ENCODE measurements at regions not wholly inside any gene's neighbourhood (a gene's known extent, or its start where the extent isn't known, plus 50 kb on each side); places are given as distances from the start of the nearest gene placed in this dataset.

DNA sequence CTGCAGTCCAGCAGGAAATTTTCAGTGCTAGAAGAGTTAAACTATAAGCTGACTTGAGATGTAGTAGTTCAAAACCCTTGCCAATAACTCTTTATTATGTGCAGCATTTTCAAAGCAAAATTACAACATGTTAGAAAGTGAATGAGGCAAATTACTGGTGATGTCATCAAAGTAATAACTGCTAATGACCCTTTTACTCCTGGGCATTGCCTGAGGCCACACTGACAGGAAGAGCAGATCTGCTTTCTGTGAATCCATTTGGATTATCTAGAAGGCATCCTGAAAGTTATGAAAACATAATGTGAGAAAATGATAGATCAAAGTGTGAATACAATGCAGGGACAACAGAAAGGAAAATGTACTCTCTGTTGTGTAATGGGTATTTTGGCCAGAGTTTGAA is 139.6 kb upstream of the TRIB2 start:
- TF ChIP-seq POLR2A (IDR thresholded peaks at IDR 0.05; ENCODE audit: low read depth, low read length) (no peak), POLR2AphosphoS5 (IDR thresholded peaks at IDR 0.05; ENCODE audit: low read depth, low read length) (no peak), TAF1 (IDR thresholded peaks at IDR 0.05; ENCODE audit: borderline replicate concordance, low read depth, low read length) (no peak)
